Thoracic aorta (tissue), 2 donors: ENCODE measurements at regions not wholly inside any gene's neighbourhood (a gene's known extent, or its start where the extent isn't known, plus 50 kb on each side); places are given as distances from the start of the nearest gene placed in this dataset.

Experiments used
- ATAC-seq: fragments of 150-250 bp; one replicate; pipeline ENCODE4 v1.8.0; 2017; ENCODE audit warnings: low read depth; ENCODE audit not compliant: insufficient number of reproducible peaks, low FRiP score
- DNase-seq: peaks from one replicate; pipeline ENCODE4 v3.0.0-alpha.2; 2020; ENCODE audit warnings: low spot score
- H3K27ac ChIP-seq, 2 donors: fragments of 200-600 bp; sonication (generic); 1 replicate in 1 of 2; 2 replicates in 1 of 2; pipeline ENCODE4 v1.5.1; 2016; ENCODE audit warnings: mild to moderate bottlenecking in 2 of 2, moderate library complexity in 2 of 2
- H3K27me3 ChIP-seq: fragments of 200-600 bp; sonication (generic); replicated peaks from 2 replicates; pipeline ENCODE4 v1.6.0; 2016; ENCODE audit warnings: mild to moderate bottlenecking; ENCODE audit not compliant: insufficient read depth
- H3K36me3 ChIP-seq: fragments of 200-600 bp; sonication (generic); one replicate; pipeline ENCODE4 v1.5.1; 2016
- H3K4me1 ChIP-seq, 2 donors: fragments of 200-600 bp; sonication (generic); 1 replicate in 1 of 2; 2 replicates in 1 of 2; pipeline versions ENCODE4 v1.5.1 to v1.6.0; 2016; ENCODE audit warnings: low read depth in 2 of 2, mild to moderate bottlenecking in 1 of 2; ENCODE audit not compliant: control insufficient read depth in 1 of 2
- H3K4me3 ChIP-seq: fragments of 200-600 bp; sonication (generic); 2 replicates; pipeline ENCODE4 v1.5.1; 2016; ENCODE audit warnings: mild to moderate bottlenecking
- H3K9me3 ChIP-seq: fragments of 200-600 bp; sonication (generic); 2 replicates; pipeline ENCODE4 v1.5.1; 2016
- CTCF ChIP-seq: fragments of 200-600 bp; sonication (generic); IDR thresholded peaks from one replicate; pipeline ENCODE4 v1.5.1; 2019; ENCODE audit warnings: antibody characterized with exemption

- no peaks in the 10 kb centered on the region for H3K4me1 ChIP-seq
- no peaks in the 10 kb centered on the region for H3K27me3 ChIP-seq
- DNase-seq (no peak), ATAC-seq (no peak)
- no peaks in the 10 kb centered on the region for H3K9me3 ChIP-seq
- no peaks in the 10 kb centered on the region for H3K36me3 ChIP-seq
- no peak overlapping the region for H3K27ac ChIP-seq
- no peak for TF ChIP-seq CTCF
- H3K4me3 ChIP-seq: no peak overlapping the region
Measured at GRCh38 chr5:163248871-163249270, 188.5 kb upstream of the CCNG1 start.

- TF ChIP-seq CTCF: no peak
- ATAC-seq (no peak), DNase-seq (no peak)
- H3K36me3 ChIP-seq: no peaks in the 10 kb centered on the region
- no peaks in the 10 kb centered on the region for H3K27me3 ChIP-seq
- no peaks in the 10 kb centered on the region for H3K9me3 ChIP-seq
- no peak overlapping the region for H3K27ac ChIP-seq
- H3K4me3 ChIP-seq: no peak overlapping the region
- H3K4me1 ChIP-seq: no peaks in the 10 kb centered on the region
Measured at GRCh38 chr5:163252950-163253349, 184.4 kb upstream of the CCNG1 start.

GRCh38 chr5:163259495-163259894, 177.9 kb upstream of the CCNG1 start:
- Histone ChIP-seq H3K27ac (no peak overlapping the region), H3K27me3 (no peaks in the 10 kb centered on the region), H3K9me3 (no peaks in the 10 kb centered on the region), H3K4me1 (no peaks in the 10 kb centered on the region), H3K4me3 (no peak overlapping the region), H3K36me3 (no peaks in the 10 kb centered on the region)
- DNase-seq (no peak), ATAC-seq (no peak)
- no peak for TF ChIP-seq CTCF

GRCh38 chr5:163260471-163260870, 176.9 kb upstream of the CCNG1 start:
- no peak overlapping the region for H3K27ac ChIP-seq
- H3K36me3 ChIP-seq: no peaks in the 10 kb centered on the region
- H3K27me3 ChIP-seq: no peaks in the 10 kb centered on the region
- TF ChIP-seq CTCF: no peak
- H3K9me3 ChIP-seq: no peaks in the 10 kb centered on the region
- H3K4me1 ChIP-seq: no peaks in the 10 kb centered on the region
- H3K4me3 ChIP-seq: no peak overlapping the region
- no peak for DNase-seq
- ATAC-seq: no peak

- no peak for TF ChIP-seq CTCF
- no peak overlapping the region for H3K27ac ChIP-seq
- ATAC-seq (no peak), DNase-seq (no peak)
- no peaks in the 10 kb centered on the region for H3K36me3 ChIP-seq
- H3K27me3 ChIP-seq: no peaks in the 10 kb centered on the region
- H3K4me3 ChIP-seq: no peak overlapping the region
- no peaks in the 10 kb centered on the region for H3K9me3 ChIP-seq
- H3K4me1 ChIP-seq: no peaks in the 10 kb centered on the region
Measured at GRCh38 chr5:163260961-163261360, 176.4 kb upstream of the CCNG1 start.
